ENCODE measurements at regions not wholly inside any gene's neighbourhood (a gene's known extent, or its start where the extent isn't known, plus 50 kb on each side); places are given as distances from the start of the nearest gene placed in this dataset.
"Not testable (repeated sequence)": the region's sequence is repeated elsewhere in the genome, so short reads cannot be mapped to it uniquely, and the experiment has no call there.

GRCh38 chr9:86626802-86627201 is 272.6 kb upstream of the TUT7 start:
- Mint-ChIP-seq H3K27me3 (no peaks in the 10 kb centered on the region), H3K27ac (no peak overlapping the region), H3K4me3 (no peak overlapping the region), H3K9me3 (ENCODE audit: low read depth) (no peaks in the 10 kb centered on the region), H3K4me1 (ENCODE audit: low read depth) (no peaks in the 10 kb centered on the region), H3K36me3 (no peaks in the 10 kb centered on the region)

GRCh38 chr9:86624630-86625029 is 270.4 kb upstream of the TUT7 start:
- Mint-ChIP-seq H3K27ac (no peak overlapping the region), H3K4me3 (no peak overlapping the region), H3K9me3 (ENCODE audit: low read depth) (no peaks in the 10 kb centered on the region)

DNA sequence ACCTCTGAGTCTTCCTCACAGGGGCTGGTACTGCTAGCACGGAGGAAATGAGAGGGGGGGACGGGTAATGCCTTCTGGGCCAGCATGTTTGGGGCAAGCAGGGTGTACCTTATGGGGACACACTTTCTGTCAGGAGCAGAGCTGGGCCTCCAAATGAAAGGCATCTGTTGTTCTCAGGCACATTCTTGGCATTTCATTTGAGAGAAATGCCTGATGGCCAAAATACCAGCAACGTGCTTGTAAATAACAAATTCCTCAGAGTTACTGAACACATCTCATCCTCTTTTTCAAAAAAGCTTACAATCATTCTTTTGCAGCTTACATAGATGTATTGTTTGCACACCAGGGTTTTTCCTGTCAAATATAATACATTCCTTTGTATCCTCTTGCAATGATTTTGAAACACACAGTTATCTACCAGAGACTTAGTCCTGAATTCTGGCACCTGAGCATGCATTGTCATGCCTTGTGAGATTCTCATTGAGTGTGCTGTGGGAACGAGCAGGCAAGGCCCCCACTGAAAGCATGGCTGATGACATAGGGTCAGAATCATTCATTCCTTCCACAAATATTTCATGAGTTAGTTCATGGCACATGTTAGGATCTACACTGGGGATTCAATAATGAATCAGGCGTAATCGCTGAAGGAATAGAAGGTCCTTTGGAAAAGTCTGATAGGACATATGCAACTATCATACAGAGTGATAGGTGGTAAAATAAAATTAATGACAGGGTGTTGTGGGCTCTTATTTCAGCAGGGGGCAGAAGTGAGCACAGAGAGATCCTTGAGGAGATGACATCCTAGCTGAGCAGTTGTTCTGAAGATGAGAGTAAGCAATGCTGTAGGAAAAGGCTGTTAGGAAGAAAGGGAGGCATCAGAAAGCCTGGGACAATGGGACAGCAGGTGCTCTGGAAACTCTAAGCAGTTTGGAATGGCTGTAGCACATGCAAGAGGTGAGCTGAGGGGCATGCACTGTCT is 260.9 kb upstream of the TUT7 start:
- H3K4me3 Mint-ChIP-seq: no peak overlapping the region
- H3K9me3 Mint-ChIP-seq (ENCODE audit: low read depth): no peaks in the 10 kb centered on the region
- H3K27me3 Mint-ChIP-seq: peaks cover 7% of the 10 kb centered on the region
- no peak overlapping the region for H3K27ac Mint-ChIP-seq
- no peaks in the 10 kb centered on the region for H3K4me1 Mint-ChIP-seq (ENCODE audit: low read depth)
- no peaks in the 10 kb centered on the region for H3K36me3 Mint-ChIP-seq

More at GRCh38 chr9:86624630-86625029, 270.4 kb upstream of the TUT7 start:
- H3K36me3 Mint-ChIP-seq: no peaks in the 10 kb centered on the region
- H3K4me1 Mint-ChIP-seq (ENCODE audit: low read depth): no peaks in the 10 kb centered on the region
- H3K27me3 Mint-ChIP-seq: no peaks in the 10 kb centered on the region

DNA sequence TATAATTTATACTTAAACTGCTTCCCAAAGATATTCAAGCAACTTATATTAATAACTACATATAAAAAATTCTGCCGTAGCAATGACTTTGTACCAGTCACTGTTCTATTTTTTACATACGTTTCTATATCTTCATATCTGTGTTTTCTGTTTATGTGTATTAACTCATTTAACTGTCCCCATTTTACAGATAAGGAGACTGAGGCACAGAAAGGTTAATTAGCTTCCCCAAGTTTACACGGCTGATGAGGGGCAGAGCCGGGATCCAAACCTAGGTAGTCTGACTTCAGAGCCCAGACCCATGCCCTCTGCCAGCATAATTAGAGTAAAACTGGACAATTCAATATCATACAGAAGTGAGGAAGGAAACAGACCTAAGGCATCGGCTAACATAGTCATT is 259.7 kb upstream of the TUT7 start:
- no peaks in the 10 kb centered on the region for H3K9me3 Mint-ChIP-seq (ENCODE audit: low read depth)
- peaks cover 7% of the 10 kb centered on the region for H3K27me3 Mint-ChIP-seq
- H3K27ac Mint-ChIP-seq: no peak overlapping the region
- H3K36me3 Mint-ChIP-seq: no peaks in the 10 kb centered on the region
- H3K4me3 Mint-ChIP-seq: no peak overlapping the region
- H3K4me1 Mint-ChIP-seq (ENCODE audit: low read depth): no peaks in the 10 kb centered on the region

DNA sequence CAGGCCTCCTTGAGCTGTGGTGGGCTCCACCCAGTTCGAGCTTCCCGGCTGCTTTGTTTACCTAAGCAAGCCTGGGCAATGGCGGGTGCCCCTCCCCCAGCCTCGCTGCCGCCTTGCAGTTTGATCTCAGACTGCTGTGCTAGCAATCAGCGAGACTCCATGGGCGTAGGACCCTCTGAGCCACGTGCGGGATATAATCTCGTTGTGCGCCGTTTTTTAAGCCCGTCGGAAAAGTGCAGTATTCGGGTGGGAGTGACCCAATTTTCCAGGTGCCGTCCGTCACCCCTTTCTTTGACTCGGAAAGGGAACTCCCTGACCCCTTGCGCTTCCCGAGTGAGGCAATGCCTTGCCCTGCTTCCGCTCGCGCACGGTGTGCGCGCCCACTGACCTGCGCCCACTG is 257.3 kb upstream of the TUT7 start:
- not testable (repeated sequence) for H3K27me3 Mint-ChIP-seq; H3K4me3 Mint-ChIP-seq; H3K27ac Mint-ChIP-seq; H3K9me3 Mint-ChIP-seq (ENCODE audit: low read depth); H3K4me1 Mint-ChIP-seq (ENCODE audit: low read depth); H3K36me3 Mint-ChIP-seq

DNA sequence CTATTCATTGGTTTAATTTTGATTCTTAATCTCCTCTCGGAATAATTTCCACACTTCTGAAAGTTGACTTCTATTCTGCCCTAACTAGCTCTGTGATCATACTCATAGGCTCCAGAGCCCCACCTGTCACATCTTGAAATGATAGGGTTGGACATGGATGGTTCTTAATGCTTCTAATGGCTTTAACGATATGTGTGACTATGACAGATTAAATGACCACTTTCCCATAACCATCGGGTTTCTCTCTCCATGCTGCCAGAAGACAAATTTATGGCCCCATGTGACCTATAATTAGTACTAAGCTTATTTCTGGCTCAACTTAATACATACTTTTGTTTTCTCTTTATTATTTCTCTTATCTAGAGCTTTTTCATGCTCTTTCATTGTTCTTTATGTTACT is 251.1 kb upstream of the TUT7 start:
- H3K27me3 Mint-ChIP-seq: peaks cover 3% of the 10 kb centered on the region
- H3K4me1 Mint-ChIP-seq (ENCODE audit: low read depth): no peaks in the 10 kb centered on the region
- no peaks in the 10 kb centered on the region for H3K36me3 Mint-ChIP-seq
- no peak overlapping the region for H3K4me3 Mint-ChIP-seq
- H3K9me3 Mint-ChIP-seq (ENCODE audit: low read depth): no peaks in the 10 kb centered on the region
- H3K27ac Mint-ChIP-seq: no peak overlapping the region

DNA sequence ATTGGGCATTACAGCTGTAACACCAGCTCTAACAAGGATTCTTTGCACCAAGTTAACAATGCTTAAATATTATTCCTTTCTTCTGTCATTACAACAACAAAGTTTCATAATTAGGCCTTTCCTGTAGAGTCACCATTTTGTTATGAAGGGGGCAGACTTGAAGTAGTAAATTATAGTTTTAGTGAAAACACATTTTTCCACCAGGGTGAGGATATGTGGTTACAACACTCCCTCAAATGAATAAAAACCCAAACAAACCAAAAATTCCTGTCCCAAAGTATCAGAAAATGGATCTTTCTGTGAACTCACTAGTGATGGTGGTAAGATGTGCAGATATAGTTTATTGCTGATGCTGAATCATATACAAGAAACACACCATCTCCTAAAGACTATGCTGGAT is 250.5 kb upstream of the TUT7 start:
- Mint-ChIP-seq H3K27me3 (peaks cover 3% of the 10 kb centered on the region), H3K36me3 (no peaks in the 10 kb centered on the region), H3K4me1 (ENCODE audit: low read depth) (no peaks in the 10 kb centered on the region), H3K4me3 (no peak overlapping the region), H3K27ac (no peak overlapping the region), H3K9me3 (ENCODE audit: low read depth) (no peaks in the 10 kb centered on the region)

DNA sequence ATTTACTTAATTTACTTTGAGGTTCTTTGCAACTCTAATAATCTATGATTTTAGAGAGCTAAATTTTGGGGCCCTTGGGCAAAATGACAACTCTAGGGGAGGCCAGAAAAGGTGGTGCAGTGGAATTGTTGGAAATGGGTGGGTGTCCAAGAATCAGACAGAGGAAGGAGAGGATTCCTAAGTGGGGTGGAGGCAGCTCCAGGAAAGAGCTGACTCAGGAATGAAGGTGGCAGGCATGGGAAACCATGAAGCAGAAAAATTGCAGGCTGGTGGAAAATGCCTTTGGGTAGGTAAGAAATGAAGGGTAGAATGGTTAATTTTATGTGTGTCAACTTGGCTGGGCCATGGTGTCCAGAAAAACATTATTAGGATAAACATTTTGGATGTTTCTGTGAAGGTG is 248.5 kb upstream of the TUT7 start:
- Mint-ChIP-seq H3K36me3 (no peaks in the 10 kb centered on the region), H3K27ac (no peak overlapping the region), H3K4me1 (ENCODE audit: low read depth) (no peaks in the 10 kb centered on the region), H3K27me3 (peaks cover 3% of the 10 kb centered on the region), H3K4me3 (no peak overlapping the region), H3K9me3 (ENCODE audit: low read depth) (no peaks in the 10 kb centered on the region)

GRCh38 chr9:86601697-86602096 is 247.5 kb upstream of the TUT7 start:
- Mint-ChIP-seq H3K4me1 (ENCODE audit: low read depth) (no peaks in the 10 kb centered on the region), H3K9me3 (ENCODE audit: low read depth) (no peaks in the 10 kb centered on the region), H3K27ac (no peak overlapping the region), H3K27me3 (peaks cover 3% of the 10 kb centered on the region), H3K36me3 (no peaks in the 10 kb centered on the region), H3K4me3 (no peak overlapping the region)

DNA sequence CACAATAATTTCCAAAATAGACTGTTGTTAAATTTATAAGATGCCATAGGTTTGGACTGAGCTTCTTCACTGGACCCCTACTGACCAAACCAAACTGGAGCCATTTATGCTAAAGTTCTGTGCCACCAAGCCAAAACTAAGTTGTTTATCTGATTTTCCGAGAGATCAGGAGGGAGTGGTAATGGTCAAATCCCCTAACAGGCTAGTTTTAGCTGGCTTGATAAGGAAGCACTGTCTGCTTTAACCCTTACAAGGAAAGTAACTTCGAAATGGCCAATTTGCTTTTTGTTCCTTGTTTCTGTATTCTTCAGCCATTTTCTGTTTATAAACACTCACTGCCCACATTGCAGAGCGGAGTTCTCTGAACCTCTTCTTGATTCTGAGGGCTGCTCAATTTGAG is 246.8 kb upstream of the TUT7 start:
- Mint-ChIP-seq H3K4me1 (ENCODE audit: low read depth) (no peaks in the 10 kb centered on the region), H3K9me3 (ENCODE audit: low read depth) (no peaks in the 10 kb centered on the region), H3K27me3 (peaks cover 3% of the 10 kb centered on the region), H3K4me3 (no peak overlapping the region), H3K27ac (no peak overlapping the region), H3K36me3 (no peaks in the 10 kb centered on the region)

DNA sequence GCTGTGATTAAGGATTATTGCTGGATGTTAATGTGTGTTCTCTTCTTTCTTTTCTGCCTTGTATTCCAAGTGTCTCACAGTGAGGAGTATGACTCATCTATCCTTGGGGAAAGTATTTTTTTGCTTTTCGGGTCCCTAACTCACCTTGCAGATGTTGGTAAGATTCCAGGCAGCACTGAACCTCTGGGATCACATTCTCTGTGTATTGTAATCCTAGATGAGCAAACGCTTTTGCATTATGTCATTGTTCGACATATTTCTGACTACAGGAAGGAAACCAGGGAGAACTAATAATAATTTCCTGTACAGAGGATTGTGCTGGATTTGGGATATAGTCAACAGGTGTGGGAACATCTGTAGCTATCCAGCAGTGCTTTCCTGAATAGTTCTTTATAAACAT is 246.1 kb upstream of the TUT7 start:
- Mint-ChIP-seq H3K36me3 (no peaks in the 10 kb centered on the region), H3K27ac (no peak overlapping the region), H3K27me3 (peaks cover 3% of the 10 kb centered on the region), H3K4me3 (no peak overlapping the region), H3K9me3 (ENCODE audit: low read depth) (no peaks in the 10 kb centered on the region), H3K4me1 (ENCODE audit: low read depth) (no peaks in the 10 kb centered on the region)

DNA sequence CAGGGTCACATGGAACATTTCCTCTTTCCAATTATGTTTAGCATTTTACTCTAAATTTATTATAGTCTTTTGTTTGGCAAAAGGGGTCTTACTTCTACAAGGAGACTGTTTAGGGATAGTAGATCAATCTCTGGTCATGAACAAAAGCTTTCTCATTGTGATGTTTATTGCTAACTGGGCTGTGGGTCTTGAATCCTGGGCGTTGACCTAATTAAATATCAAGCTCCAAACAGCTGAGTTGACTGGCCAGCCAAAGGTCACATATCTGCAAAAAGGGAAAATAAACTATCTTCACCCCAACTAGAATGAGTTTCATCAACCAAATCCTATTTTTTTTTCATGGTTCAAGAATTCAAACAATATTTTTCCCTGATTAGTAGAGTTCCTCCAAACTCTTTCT is 245.4 kb upstream of the TUT7 start:
- Mint-ChIP-seq H3K4me3 (no peak overlapping the region), H3K36me3 (no peaks in the 10 kb centered on the region), H3K27me3 (peaks cover 3% of the 10 kb centered on the region), H3K27ac (no peak overlapping the region), H3K4me1 (ENCODE audit: low read depth) (no peaks in the 10 kb centered on the region), H3K9me3 (ENCODE audit: low read depth) (no peaks in the 10 kb centered on the region)

DNA sequence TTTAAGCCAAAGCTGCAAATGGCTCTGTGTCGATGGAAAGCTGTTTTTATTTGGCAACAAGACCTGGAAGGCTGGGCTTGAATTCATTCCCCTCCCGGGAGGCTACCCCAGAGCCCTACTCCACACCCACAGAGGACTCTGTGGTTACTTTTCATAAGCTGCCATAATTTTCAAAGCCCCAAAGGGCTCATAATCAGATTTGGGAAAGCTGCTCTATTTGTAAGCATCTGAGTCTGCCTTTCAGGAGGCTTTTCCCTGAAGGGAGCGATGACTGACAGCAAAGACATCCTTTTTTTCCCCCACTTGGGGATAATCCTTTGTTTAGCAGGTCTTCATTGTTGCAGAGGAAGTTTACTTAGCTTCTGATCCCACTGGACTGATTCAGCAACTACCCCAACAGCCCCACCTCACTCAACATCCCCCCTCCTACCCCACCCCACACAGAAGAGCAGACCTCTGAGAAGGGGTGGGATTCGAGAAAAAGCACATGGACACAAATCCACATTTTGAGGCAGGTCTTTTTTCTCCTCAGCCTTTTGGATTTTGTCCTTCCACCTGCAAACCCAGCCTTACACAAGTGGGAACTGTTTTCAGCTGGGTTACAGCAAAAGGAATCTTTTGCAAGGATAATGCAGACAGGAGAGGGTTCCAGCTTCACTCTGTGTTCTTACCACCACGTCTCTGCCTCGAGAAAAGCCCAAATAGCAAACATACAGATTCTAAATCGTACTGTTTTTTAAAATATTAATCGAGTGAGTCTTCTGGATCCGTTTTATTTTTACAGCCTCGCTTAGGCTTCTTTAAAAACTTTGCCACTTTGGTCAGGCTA is 244.4 kb upstream of the TUT7 start:
- Mint-ChIP-seq H3K27me3 (peaks cover 3% of the 10 kb centered on the region), H3K27ac (no peak overlapping the region), H3K4me1 (ENCODE audit: low read depth) (no peaks in the 10 kb centered on the region), H3K4me3 (no peak overlapping the region), H3K9me3 (ENCODE audit: low read depth) (no peaks in the 10 kb centered on the region), H3K36me3 (no peaks in the 10 kb centered on the region)

GRCh38 chr9:86594724-86595123 is 240.5 kb upstream of the TUT7 start:
- Mint-ChIP-seq H3K9me3 (ENCODE audit: low read depth) (no peaks in the 10 kb centered on the region), H3K27ac (no peak overlapping the region), H3K27me3 (no peaks in the 10 kb centered on the region), H3K4me3 (no peak overlapping the region), H3K4me1 (ENCODE audit: low read depth) (no peaks in the 10 kb centered on the region), H3K36me3 (no peaks in the 10 kb centered on the region)

DNA sequence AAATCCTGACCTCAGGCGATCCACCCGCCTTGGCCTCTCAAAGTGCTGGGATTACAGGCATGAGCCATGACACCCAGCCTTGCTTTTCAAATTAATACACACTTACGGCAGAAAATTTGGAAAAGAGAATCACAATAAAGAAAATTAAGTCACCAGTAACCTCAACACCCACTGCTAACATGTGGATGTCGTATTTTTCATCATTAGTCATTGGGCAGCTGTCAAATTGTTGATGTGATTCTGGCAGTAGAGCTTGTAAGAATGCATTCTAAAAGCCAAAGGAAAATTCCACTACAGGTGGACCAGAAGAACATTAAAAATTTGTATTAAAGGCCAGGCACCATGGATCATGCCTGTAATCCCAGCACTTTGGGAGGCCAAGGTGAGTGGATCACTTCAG is 237.3 kb upstream of the TUT7 start:
- H3K9me3 Mint-ChIP-seq (ENCODE audit: low read depth): no peaks in the 10 kb centered on the region
- H3K4me1 Mint-ChIP-seq (ENCODE audit: low read depth): no peaks in the 10 kb centered on the region
- no peak overlapping the region for H3K27ac Mint-ChIP-seq
- no peak overlapping the region for H3K4me3 Mint-ChIP-seq
- H3K27me3 Mint-ChIP-seq: peaks cover 3% of the 10 kb centered on the region
- H3K36me3 Mint-ChIP-seq: no peaks in the 10 kb centered on the region
